ENCODE measurements at regions not wholly inside any gene's neighbourhood (a gene's known extent, or its start where the extent isn't known, plus 50 kb on each side); places are given as distances from the start of the nearest gene placed in this dataset.

GRCh38 chr1:208818770-208819445 lies 574.7 kb upstream of the PLXNA2 start:
- no peak for DNase-seq (ENCODE audit: extremely low read depth, low read depth)

- no peak for DNase-seq (ENCODE audit: extremely low read depth, low read depth)
Measured at GRCh38 chr1:208820580-208821212, 576.5 kb upstream of the PLXNA2 start.

GRCh38 chr1:208821939-208822338 lies 577.8 kb upstream of the PLXNA2 start:
- no peak for DNase-seq (ENCODE audit: extremely low read depth, low read depth)

GRCh38 chr1:208825300-208825699 lies 581.1 kb upstream of the PLXNA2 start:
- no peak for DNase-seq (ENCODE audit: extremely low read depth, low read depth)

GRCh38 chr1:208829595-208829994 lies 585.4 kb upstream of the PLXNA2 start:
- DNase-seq (ENCODE audit: extremely low read depth, low read depth), result no peak

- no peak for DNase-seq (ENCODE audit: extremely low read depth, low read depth)
Measured at GRCh38 chr1:208834381-208835096, 590.4 kb upstream of the PLXNA2 start.

GRCh38 chr1:208835097-208835463 lies 590.9 kb upstream of the PLXNA2 start:
- no peak for DNase-seq (ENCODE audit: extremely low read depth, low read depth)

GRCh38 chr1:208835781-208836180 lies 591.6 kb upstream of the PLXNA2 start:
- no peak for DNase-seq (ENCODE audit: extremely low read depth, low read depth)

GRCh38 chr1:208837242-208837641 lies 593.1 kb upstream of the PLXNA2 start:
- DNase-seq (ENCODE audit: extremely low read depth, low read depth), result no peak

GRCh38 chr1:208841436-208841835 lies 597.3 kb upstream of the PLXNA2 start:
- DNase-seq (ENCODE audit: extremely low read depth, low read depth), result no peak

GRCh38 chr1:208842451-208842850 lies 598.3 kb upstream of the PLXNA2 start:
- DNase-seq (ENCODE audit: extremely low read depth, low read depth), result no peak

GRCh38 chr1:208844158-208844557 lies 600.0 kb upstream of the PLXNA2 start:
- no peak for DNase-seq (ENCODE audit: extremely low read depth, low read depth)

GRCh38 chr1:208848854-208849253 lies 604.7 kb upstream of the PLXNA2 start:
- no peak for DNase-seq (ENCODE audit: extremely low read depth, low read depth)

- no peak for DNase-seq (ENCODE audit: extremely low read depth, low read depth)
Measured at GRCh38 chr1:208850442-208850841, 606.3 kb upstream of the PLXNA2 start.

GRCh38 chr1:208851366-208851765 lies 607.2 kb upstream of the PLXNA2 start:
- DNase-seq (ENCODE audit: extremely low read depth, low read depth), result no peak

GRCh38 chr1:208852911-208853310 lies 608.7 kb upstream of the PLXNA2 start:
- DNase-seq (ENCODE audit: extremely low read depth, low read depth), result no peak

GRCh38 chr1:208855403-208855802 lies 611.2 kb upstream of the PLXNA2 start:
- DNase-seq (ENCODE audit: extremely low read depth, low read depth), result no peak

- no peak for DNase-seq (ENCODE audit: extremely low read depth, low read depth)
Measured at GRCh38 chr1:208857465-208857864, 613.3 kb upstream of the PLXNA2 start.

GRCh38 chr1:208858738-208859137 lies 614.6 kb upstream of the PLXNA2 start:
- no peak for DNase-seq (ENCODE audit: extremely low read depth, low read depth)

- DNase-seq (ENCODE audit: extremely low read depth, low read depth), result no peak
Measured at GRCh38 chr1:208864366-208864965, 620.3 kb upstream of the PLXNA2 start.

GRCh38 chr1:208866386-208866955 lies 622.3 kb upstream of the PLXNA2 start:
- no peak for DNase-seq (ENCODE audit: extremely low read depth, low read depth)
